Uterus (tissue), 2 donors: ENCODE measurements at regions not wholly inside any gene's neighbourhood (a gene's known extent, or its start where the extent isn't known, plus 50 kb on each side); places are given as distances from the start of the nearest gene placed in this dataset.

Experiments used
- CTCF ChIP-seq, 4 experiments: fragments of 200-600 bp in 2 of 4; fragments of 450-650 bp in 2 of 4; sonication (generic) in 2 of 4; IDR thresholded peaks; one replicate each; pipeline ENCODE4 v1.5.1; 2016 to 2019; ENCODE audit warnings: antibody characterized with exemption in 4 of 4, mild to moderate bottlenecking in 2 of 4, moderate library complexity in 1 of 4
- POLR2A ChIP-seq, 2 donors: fragments of 450-650 bp; IDR thresholded peaks; one replicate each; pipeline ENCODE4 v1.6.1; 2016; ENCODE audit warnings: antibody characterized with exemption in 2 of 2, mild to moderate bottlenecking in 1 of 2, moderate library complexity in 1 of 2

DNA sequence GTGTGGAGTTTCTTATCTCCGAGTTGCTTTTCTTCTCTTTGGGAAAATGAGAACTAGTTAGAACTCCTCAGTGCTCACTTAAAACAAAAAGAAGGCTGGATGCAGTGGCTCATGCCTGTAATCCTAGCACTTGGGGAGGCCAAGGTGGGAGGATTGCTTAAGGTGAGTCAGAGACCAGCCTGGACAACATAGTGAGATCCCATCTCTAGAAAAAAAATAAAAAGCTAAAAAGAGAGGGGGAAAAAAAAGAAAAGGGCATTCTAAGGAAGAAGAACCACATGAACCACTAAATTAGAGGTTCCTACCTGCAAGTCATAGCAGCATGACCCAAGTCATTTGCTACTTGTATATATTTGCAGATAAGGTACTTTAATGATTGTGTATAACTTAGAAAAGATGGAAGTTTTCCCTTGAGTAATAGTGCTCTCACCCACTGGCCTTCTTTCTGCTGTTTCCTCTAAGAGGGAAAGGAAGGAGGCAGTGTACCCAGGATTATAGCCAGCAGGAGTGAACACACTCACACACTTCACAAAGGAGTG lies 87.8 kb downstream of the CCDC71L start:
- TF ChIP-seq CTCF (IDR thresholded peaks at IDR 0.05) (no peak), POLR2A (IDR thresholded peaks at IDR 0.05) (no peak)
